ENCODE measurements at regions not wholly inside any gene's neighbourhood (a gene's known extent, or its start where the extent isn't known, plus 50 kb on each side); places are given as distances from the start of the nearest gene placed in this dataset.

GRCh38 chr6:95784019-95784418 lies 206.7 kb downstream of the MANEA start:
- no peak for DNase-seq

- DNase-seq, result no peak
These were observed 207.5 kb downstream of the MANEA start for GRCh38 chr6:95784869-95785268.

- DNase-seq, result no peak
These were observed 208.4 kb downstream of the MANEA start for GRCh38 chr6:95785785-95786184.

GRCh38 chr6:95786802-95787201 lies 209.5 kb downstream of the MANEA start:
- no peak for DNase-seq

- DNase-seq, result no peak
These were observed 213.5 kb downstream of the MANEA start for GRCh38 chr6:95790787-95791186.

GRCh38 chr6:95794749-95795148 lies 217.4 kb downstream of the MANEA start:
- no peak for DNase-seq

- no peak for DNase-seq
These were observed 218.6 kb downstream of the MANEA start for GRCh38 chr6:95795927-95796326.

- DNase-seq, result no peak
These were observed 218.7 kb upstream of the FUT9 start for GRCh38 chr6:95797054-95797453.

GRCh38 chr6:95802978-95803377 lies 212.8 kb upstream of the FUT9 start:
- DNase-seq, result no peak

- DNase-seq, result no peak
These were observed 211.9 kb upstream of the FUT9 start for GRCh38 chr6:95803889-95804288.

- DNase-seq, result no peak
These were observed 210.8 kb upstream of the FUT9 start for GRCh38 chr6:95804847-95805541.

- no peak for DNase-seq
These were observed 210.1 kb upstream of the FUT9 start for GRCh38 chr6:95805699-95806098.

GRCh38 chr6:95815389-95816056 lies 200.3 kb upstream of the FUT9 start:
- no peak for DNase-seq

- no peak for DNase-seq
These were observed 196.3 kb upstream of the FUT9 start for GRCh38 chr6:95819461-95819860.

GRCh38 chr6:95819939-95820338 lies 195.8 kb upstream of the FUT9 start:
- DNase-seq, result no peak

GRCh38 chr6:95830859-95831557 lies 184.8 kb upstream of the FUT9 start:
- DNase-seq, result no peak

GRCh38 chr6:95837890-95838289 lies 177.9 kb upstream of the FUT9 start:
- no peak for DNase-seq

- DNase-seq, result no peak
These were observed 174.2 kb upstream of the FUT9 start for GRCh38 chr6:95841560-95841959.

- no peak for DNase-seq
These were observed 169.1 kb upstream of the FUT9 start for GRCh38 chr6:95846652-95847051.

GRCh38 chr6:95847061-95847460 lies 168.7 kb upstream of the FUT9 start:
- no peak for DNase-seq

GRCh38 chr6:95848717-95849116 lies 167.1 kb upstream of the FUT9 start:
- no peak for DNase-seq

GRCh38 chr6:95856876-95857364 lies 158.9 kb upstream of the FUT9 start:
- no peak for DNase-seq

GRCh38 chr6:95865857-95866256 lies 149.9 kb upstream of the FUT9 start:
- DNase-seq, result no peak

- DNase-seq, result no peak
These were observed 149.0 kb upstream of the FUT9 start for GRCh38 chr6:95866732-95867131.

All from MV-4-11 (cell line).